H1 (cell line): ENCODE measurements at regions not wholly inside any gene's neighbourhood (a gene's known extent, or its start where the extent isn't known, plus 50 kb on each side); places are given as distances from the start of the nearest gene placed in this dataset.

Source experiments
- ATF3 ChIP-seq: IDR thresholded peaks from 2 replicates; pipeline ENCODE4 v1.6.1; 2011; ENCODE audit warnings: low read depth, mild to moderate bottlenecking, low read length; ENCODE audit not compliant: insufficient read depth
- BACH1 ChIP-seq: IDR thresholded peaks from 2 replicates; pipeline ENCODE4 v1.6.1; 2012; ENCODE audit warnings: low read length, improper control_type of control experiment
- BCL11A ChIP-seq, 2 experiments: IDR thresholded peaks; one replicate each; pipeline ENCODE4 v1.6.1; 2011; ENCODE audit warnings: low read depth in 2 of 2, low read length in 2 of 2, mild to moderate bottlenecking in 2 of 2
- CBX8 ChIP-seq: fragments of 300-800, 300-1000 bp; sonication (generic); IDR thresholded peaks from 2 replicates; pipeline ENCODE4 v1.7.1; 2016; ENCODE audit warnings: low read depth, low read length, borderline replicate concordance
- CHD2 ChIP-seq: IDR thresholded peaks from 2 replicates; pipeline ENCODE4 v1.6.1; 2012; ENCODE audit warnings: low read length, improper control_type of control experiment
- CHD7 ChIP-seq: fragments of 300-600 bp; sonication (generic); IDR thresholded peaks from 2 replicates; pipeline ENCODE4 v1.7.1; 2012; ENCODE audit warnings: low read length, moderate library complexity, mild to moderate bottlenecking, inconsistent platforms; ENCODE audit not compliant: insufficient replicate concordance
- MAX ChIP-seq: IDR thresholded peaks from 2 replicates; pipeline ENCODE4 v1.6.1; 2012; ENCODE audit warnings: inconsistent platforms
- RFX5 ChIP-seq: IDR thresholded peaks from 2 replicates; pipeline ENCODE4 v1.6.1; 2011; ENCODE audit warnings: low read depth, low read length, improper control_type of control experiment, borderline replicate concordance
- SP4 ChIP-seq: IDR thresholded peaks from 2 replicates; pipeline ENCODE4 v1.6.1; 2012; ENCODE audit warnings: low read length, inconsistent platforms
- SUZ12 ChIP-seq: fragments of 200-600 bp; sonication (generic); IDR thresholded peaks from 2 replicates; pipeline ENCODE4 v1.6.1; 2012; ENCODE audit warnings: mild to moderate bottlenecking, inconsistent platforms, low read length, moderate library complexity, mixed read lengths
- TBP ChIP-seq: IDR thresholded peaks from 2 replicates; pipeline ENCODE4 v1.6.1; 2011; ENCODE audit warnings: low read depth, low read length, improper control_type of control experiment

- TF ChIP-seq CHD7 = no peak
- TF ChIP-seq RFX5 = no peak
- TF ChIP-seq MAX = no peak
- no peak for TF ChIP-seq SP4
- no peak for TF ChIP-seq TBP
- TF ChIP-seq BACH1 = no peak
- no peak for TF ChIP-seq SUZ12
- no peak for TF ChIP-seq BCL11A (IDR thresholded peaks at IDR 0.05; ENCODE audit: low read depth in 2 of 2, low read length in 2 of 2)
- no peak for TF ChIP-seq CBX8
- TF ChIP-seq CHD2 = no peak
- TF ChIP-seq ATF3 = no peak
These were observed 611.5 kb upstream of the IMPG1 start (continued) for GRCh38 chr6:76683985-76684384.
